GM23338 (cell line): ENCODE measurements at regions not wholly inside any gene's neighbourhood (a gene's known extent, or its start where the extent isn't known, plus 50 kb on each side); places are given as distances from the start of the nearest gene placed in this dataset.
"Not testable (repeated sequence)": the region's sequence is repeated elsewhere in the genome, so short reads cannot be mapped to it uniquely, and the experiment has no call there.

Source experiments
- CREB1 ChIP-seq: fragments of 250-450 bp; sonication (Bioruptor Pico); IDR thresholded peaks from 2 replicates; pipeline ENCODE4 v1.5.0; 2020; ENCODE audit warnings: low read depth, mild to moderate bottlenecking, moderate library complexity
- CTCF ChIP-seq, 2 experiments: fragments of 200-600 bp in 1 of 2; sonication (generic) in 1 of 2; conservative IDR thresholded peaks; 2 replicates each; pipeline versions ENCODE4 v1.5.1 to v1.6.1; 2016 to 2017; ENCODE audit warnings: antibody characterized with exemption in 2 of 2, low read depth in 2 of 2, mild to moderate bottlenecking in 2 of 2, moderate library complexity in 1 of 2
- ETS1 ChIP-seq: IDR thresholded peaks from 2 replicates; pipeline ENCODE4 v1.6.1; 2016; ENCODE audit warnings: antibody characterized with exemption
- EZH2 ChIP-seq: fragments of 200-600 bp; sonication (generic); IDR thresholded peaks from one replicate; pipeline ENCODE4 v1.8.0; 2017; ENCODE audit warnings: antibody characterized with exemption, mild to moderate bottlenecking, low read depth; ENCODE audit not compliant: unreplicated experiment
- EZH2phosphoT487 ChIP-seq: fragments of 200-600 bp; sonication (generic); IDR thresholded peaks from one replicate; pipeline ENCODE4 v1.8.1; 2018; ENCODE audit warnings: antibody characterized with exemption; ENCODE audit not compliant: unreplicated experiment
- JUNB ChIP-seq: IDR thresholded peaks from one replicate; pipeline ENCODE4 v1.6.1; 2016; ENCODE audit warnings: antibody characterized with exemption; ENCODE audit not compliant: unreplicated experiment
- NANOG ChIP-seq: IDR thresholded peaks from 2 replicates; pipeline ENCODE4 v1.6.1; 2016; ENCODE audit warnings: antibody characterized with exemption, borderline replicate concordance
- POLR2AphosphoS5 ChIP-seq: IDR thresholded peaks from 2 replicates; pipeline ENCODE4 v1.6.1; 2016; ENCODE audit warnings: antibody characterized with exemption, low read depth
- REST ChIP-seq: IDR thresholded peaks from one replicate; pipeline ENCODE4 v1.6.1; 2018; ENCODE audit warnings: antibody characterized with exemption; ENCODE audit not compliant: unreplicated experiment
- STAT1 ChIP-seq: IDR thresholded peaks from one replicate; pipeline ENCODE4 v1.6.1; 2016; ENCODE audit warnings: antibody characterized with exemption; ENCODE audit not compliant: unreplicated experiment
- ZNF114 ChIP-seq: fragments of 250-450 bp; sonication (Bioruptor Pico); IDR thresholded peaks from 2 replicates; pipeline ENCODE4 v1.5.0; 2020; ENCODE audit warnings: mild to moderate bottlenecking, moderate library complexity
- ZNF331 ChIP-seq: fragments of 250-450 bp; sonication (Bioruptor Pico); IDR thresholded peaks from 2 replicates; pipeline ENCODE4 v1.5.0; 2020; ENCODE audit warnings: low read depth, mild to moderate bottlenecking, moderate library complexity
- TF ChIP-seq, protein P1 (sequence below): fragments of 250-450 bp; sonication (Bioruptor Pico); IDR thresholded peaks from 2 replicates; pipeline ENCODE4 v1.5.0; 2020; ENCODE audit warnings: mild to moderate bottlenecking, moderate library complexity

DNA sequence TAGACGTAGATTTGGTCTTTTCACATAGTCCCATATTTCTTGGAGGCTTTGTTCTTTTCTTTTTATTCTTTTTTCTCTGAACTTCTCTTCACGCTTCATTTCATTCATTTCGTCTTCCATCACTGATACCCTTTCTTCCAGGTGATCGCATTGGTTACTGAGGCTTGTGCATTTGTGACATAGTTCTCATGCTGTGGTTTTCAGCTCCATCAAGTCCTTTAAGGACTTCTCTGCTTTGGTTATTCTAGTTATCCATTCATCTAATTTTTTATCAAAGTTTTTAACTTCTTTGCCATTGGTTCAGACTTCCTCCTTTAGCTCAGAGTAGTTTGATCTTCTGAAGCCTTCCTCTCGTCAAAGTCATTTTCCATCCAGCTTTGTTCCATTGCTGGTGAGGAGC lies 125.8 kb downstream of the PRL start:
- not testable (repeated sequence) for TF ChIP-seq EZH2phosphoT487; POLR2AphosphoS5; CTCF (conservative IDR thresholded peaks at IDR 0.05; ENCODE audit: low read depth in 2 of 2); ZNF331 (CRISPR knock-in tag); STAT1; EZH2; JUNB; CREB1 (CRISPR knock-in tag); REST; ETS1; NANOG; ZNF114
- TF ChIP-seq, protein P1, sequence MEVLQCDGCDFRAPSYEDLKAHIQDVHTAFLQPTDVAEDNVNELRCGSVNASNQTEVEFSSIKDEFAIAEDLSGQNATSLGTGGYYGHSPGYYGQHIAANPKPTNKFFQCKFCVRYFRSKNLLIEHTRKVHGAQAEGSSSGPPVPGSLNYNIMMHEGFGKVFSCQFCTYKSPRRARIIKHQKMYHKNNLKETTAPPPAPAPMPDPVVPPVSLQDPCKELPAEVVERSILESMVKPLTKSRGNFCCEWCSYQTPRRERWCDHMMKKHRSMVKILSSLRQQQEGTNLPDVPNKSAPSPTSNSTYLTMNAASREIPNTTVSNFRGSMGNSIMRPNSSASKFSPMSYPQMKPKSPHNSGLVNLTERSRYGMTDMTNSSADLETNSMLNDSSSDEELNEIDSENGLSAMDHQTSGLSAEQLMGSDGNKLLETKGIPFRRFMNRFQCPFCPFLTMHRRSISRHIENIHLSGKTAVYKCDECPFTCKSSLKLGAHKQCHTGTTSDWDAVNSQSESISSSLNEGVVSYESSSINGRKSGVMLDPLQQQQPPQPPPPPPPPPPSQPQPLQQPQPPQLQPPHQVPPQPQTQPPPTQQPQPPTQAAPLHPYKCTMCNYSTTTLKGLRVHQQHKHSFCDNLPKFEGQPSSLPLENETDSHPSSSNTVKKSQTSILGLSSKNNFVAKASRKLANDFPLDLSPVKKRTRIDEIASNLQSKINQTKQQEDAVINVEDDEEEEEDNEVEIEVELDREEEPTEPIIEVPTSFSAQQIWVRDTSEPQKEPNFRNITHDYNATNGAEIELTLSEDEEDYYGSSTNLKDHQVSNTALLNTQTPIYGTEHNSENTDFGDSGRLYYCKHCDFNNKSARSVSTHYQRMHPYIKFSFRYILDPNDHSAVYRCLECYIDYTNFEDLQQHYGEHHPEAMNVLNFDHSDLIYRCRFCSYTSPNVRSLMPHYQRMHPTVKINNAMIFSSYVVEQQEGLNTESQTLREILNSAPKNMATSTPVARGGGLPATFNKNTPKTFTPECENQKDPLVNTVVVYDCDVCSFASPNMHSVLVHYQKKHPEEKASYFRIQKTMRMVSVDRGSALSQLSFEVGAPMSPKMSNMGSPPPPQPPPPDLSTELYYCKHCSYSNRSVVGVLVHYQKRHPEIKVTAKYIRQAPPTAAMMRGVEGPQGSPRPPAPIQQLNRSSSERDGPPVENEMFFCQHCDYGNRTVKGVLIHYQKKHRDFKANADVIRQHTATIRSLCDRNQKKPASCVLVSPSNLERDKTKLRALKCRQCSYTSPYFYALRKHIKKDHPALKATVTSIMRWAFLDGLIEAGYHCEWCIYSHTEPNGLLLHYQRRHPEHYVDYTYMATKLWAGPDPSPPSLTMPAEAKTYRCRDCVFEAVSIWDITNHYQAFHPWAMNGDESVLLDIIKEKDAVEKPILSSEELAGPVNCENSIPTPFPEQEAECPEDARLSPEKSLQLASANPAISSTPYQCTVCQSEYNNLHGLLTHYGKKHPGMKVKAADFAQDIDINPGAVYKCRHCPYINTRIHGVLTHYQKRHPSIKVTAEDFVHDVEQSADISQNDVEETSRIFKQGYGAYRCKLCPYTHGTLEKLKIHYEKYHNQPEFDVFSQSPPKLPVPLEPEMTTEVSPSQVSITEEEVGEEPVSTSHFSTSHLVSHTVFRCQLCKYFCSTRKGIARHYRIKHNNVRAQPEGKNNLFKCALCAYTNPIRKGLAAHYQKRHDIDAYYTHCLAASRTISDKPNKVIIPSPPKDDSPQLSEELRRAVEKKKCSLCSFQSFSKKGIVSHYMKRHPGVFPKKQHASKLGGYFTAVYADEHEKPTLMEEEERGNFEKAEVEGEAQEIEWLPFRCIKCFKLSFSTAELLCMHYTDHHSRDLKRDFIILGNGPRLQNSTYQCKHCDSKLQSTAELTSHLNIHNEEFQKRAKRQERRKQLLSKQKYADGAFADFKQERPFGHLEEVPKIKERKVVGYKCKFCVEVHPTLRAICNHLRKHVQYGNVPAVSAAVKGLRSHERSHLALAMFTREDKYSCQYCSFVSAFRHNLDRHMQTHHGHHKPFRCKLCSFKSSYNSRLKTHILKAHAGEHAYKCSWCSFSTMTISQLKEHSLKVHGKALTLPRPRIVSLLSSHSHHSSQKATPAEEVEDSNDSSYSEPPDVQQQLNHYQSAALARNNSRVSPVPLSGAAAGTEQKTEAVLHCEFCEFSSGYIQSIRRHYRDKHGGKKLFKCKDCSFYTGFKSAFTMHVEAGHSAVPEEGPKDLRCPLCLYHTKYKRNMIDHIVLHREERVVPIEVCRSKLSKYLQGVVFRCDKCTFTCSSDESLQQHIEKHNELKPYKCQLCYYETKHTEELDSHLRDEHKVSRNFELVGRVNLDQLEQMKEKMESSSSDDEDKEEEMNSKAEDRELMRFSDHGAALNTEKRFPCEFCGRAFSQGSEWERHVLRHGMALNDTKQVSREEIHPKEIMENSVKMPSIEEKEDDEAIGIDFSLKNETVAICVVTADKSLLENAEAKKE (CRISPR knock-in tag) = not testable (repeated sequence)
